NCI-H510A treated with DMSO at 0.1 percent for 48 hours (cell line): ENCODE measurements at regions not wholly inside any gene's neighbourhood (a gene's known extent, or its start where the extent isn't known, plus 50 kb on each side); places are given as distances from the start of the nearest gene placed in this dataset.

Experiments used
- DNase-seq: peaks from one replicate; lab custom pipeline; 2025; lab: John Stamatoyannopoulos, UW

- DNase-seq: no peak
These were observed 221.5 kb upstream of the NDST4 start for GRCh38 chr4:115334736-115335411.

GRCh38 chr4:115332078-115332477 lies 218.7 kb upstream of the NDST4 start:
- no peak for DNase-seq

- DNase-seq: no peak
These were observed 217.8 kb upstream of the NDST4 start for GRCh38 chr4:115331241-115331640.

GRCh38 chr4:115325836-115326235 lies 212.4 kb upstream of the NDST4 start:
- DNase-seq: no peak

- DNase-seq: no peak
These were observed 209.8 kb upstream of the NDST4 start for GRCh38 chr4:115323106-115323707.

- DNase-seq: no peak
These were observed 201.8 kb upstream of the NDST4 start for GRCh38 chr4:115315182-115315581.

- DNase-seq: no peak
These were observed 197.2 kb upstream of the NDST4 start for GRCh38 chr4:115310641-115311040.

- no peak for DNase-seq
These were observed 181.3 kb upstream of the NDST4 start for GRCh38 chr4:115294717-115295116.

GRCh38 chr4:115293093-115293462 lies 179.7 kb upstream of the NDST4 start:
- DNase-seq: no peak

GRCh38 chr4:115292320-115293092 lies 179.1 kb upstream of the NDST4 start:
- DNase-seq: no peak

GRCh38 chr4:115287426-115287825 lies 174.0 kb upstream of the NDST4 start:
- no peak for DNase-seq

- no peak for DNase-seq
These were observed 165.9 kb upstream of the NDST4 start for GRCh38 chr4:115279330-115279729.

GRCh38 chr4:115278830-115279229 lies 165.4 kb upstream of the NDST4 start:
- DNase-seq: no peak

- no peak for DNase-seq
These were observed 162.2 kb upstream of the NDST4 start for GRCh38 chr4:115275615-115276014.

- DNase-seq: no peak
These were observed 161.1 kb upstream of the NDST4 start for GRCh38 chr4:115274545-115274944.

GRCh38 chr4:115272594-115272993 lies 159.2 kb upstream of the NDST4 start:
- no peak for DNase-seq

- no peak for DNase-seq
These were observed 158.8 kb upstream of the NDST4 start for GRCh38 chr4:115272185-115272584.

- DNase-seq: no peak
These were observed 146.8 kb upstream of the NDST4 start for GRCh38 chr4:115260195-115260594.

GRCh38 chr4:115259642-115260041 lies 146.2 kb upstream of the NDST4 start:
- no peak for DNase-seq

- no peak for DNase-seq
These were observed 136.4 kb upstream of the NDST4 start for GRCh38 chr4:115249808-115250207.

- no peak for DNase-seq
These were observed 121.1 kb upstream of the NDST4 start for GRCh38 chr4:115234405-115235093.

GRCh38 chr4:115233600-115233999 lies 120.2 kb upstream of the NDST4 start:
- DNase-seq: no peak

- no peak for DNase-seq
These were observed 116.5 kb upstream of the NDST4 start for GRCh38 chr4:115229873-115230272.
